ENCODE measurements at regions not wholly inside any gene's neighbourhood (a gene's known extent, or its start where the extent isn't known, plus 50 kb on each side); places are given as distances from the start of the nearest gene placed in this dataset.

GRCh38 chr15:93162560-93162959 is 73.5 kb upstream of the RGMA start:
- no peak overlapping the region for H3K4me2 ChIP-seq (ENCODE audit: insufficient read depth, low read length)
- TF ChIP-seq EZH2 (IDR thresholded peaks at IDR 0.05; ENCODE audit: borderline replicate concordance, low read depth, low read length), result no peak
- TF ChIP-seq ZNF589 (CRISPR knock-in tag; IDR thresholded peaks at IDR 0.05; ENCODE audit: low read depth), result no peak
- TF ChIP-seq ZKSCAN1 (IDR thresholded peaks at IDR 0.05; ENCODE audit: low read depth, low read length), result no peak
- TF ChIP-seq ZNF311 (CRISPR knock-in tag; IDR thresholded peaks at IDR 0.05), result no peak
- TF ChIP-seq ARID1B (IDR thresholded peaks at IDR 0.05), result no peak
- no peak for TF ChIP-seq KDM4B (IDR thresholded peaks at IDR 0.05; ENCODE audit: borderline replicate concordance in 2 of 2, low read depth in 1 of 2)
- TF ChIP-seq ZNF696 (CRISPR knock-in tag; conservative IDR thresholded peaks at IDR 0.05), result no peak
- no peak for TF ChIP-seq FOXM1 (IDR thresholded peaks at IDR 0.05; ENCODE audit: low read depth)
- no peak for TF ChIP-seq FOXM1 (CRISPR knock-in tag; IDR thresholded peaks at IDR 0.05; ENCODE audit: low read depth)
- no peak for TF ChIP-seq POLR2H (tag; IDR thresholded peaks at IDR 0.05; ENCODE audit: low read depth)
- TF ChIP-seq ZNF586 (CRISPR knock-in tag; conservative IDR thresholded peaks at IDR 0.05), result no peak
- no peak for TF ChIP-seq USF2 (CRISPR knock-in tag; IDR thresholded peaks at IDR 0.05)
- no peak for TF ChIP-seq CBFA2T2 (conservative IDR thresholded peaks at IDR 0.05)
- no peak for TF ChIP-seq ZEB2 (IDR thresholded peaks at IDR 0.05)
- TF ChIP-seq MED1 (CRISPR knock-in tag; IDR thresholded peaks at IDR 0.05; ENCODE audit: borderline replicate concordance), result no peak
- no peak for TF ChIP-seq SMAD4 (CRISPR knock-in tag; conservative IDR thresholded peaks at IDR 0.05)
- TF ChIP-seq, protein P1, sequence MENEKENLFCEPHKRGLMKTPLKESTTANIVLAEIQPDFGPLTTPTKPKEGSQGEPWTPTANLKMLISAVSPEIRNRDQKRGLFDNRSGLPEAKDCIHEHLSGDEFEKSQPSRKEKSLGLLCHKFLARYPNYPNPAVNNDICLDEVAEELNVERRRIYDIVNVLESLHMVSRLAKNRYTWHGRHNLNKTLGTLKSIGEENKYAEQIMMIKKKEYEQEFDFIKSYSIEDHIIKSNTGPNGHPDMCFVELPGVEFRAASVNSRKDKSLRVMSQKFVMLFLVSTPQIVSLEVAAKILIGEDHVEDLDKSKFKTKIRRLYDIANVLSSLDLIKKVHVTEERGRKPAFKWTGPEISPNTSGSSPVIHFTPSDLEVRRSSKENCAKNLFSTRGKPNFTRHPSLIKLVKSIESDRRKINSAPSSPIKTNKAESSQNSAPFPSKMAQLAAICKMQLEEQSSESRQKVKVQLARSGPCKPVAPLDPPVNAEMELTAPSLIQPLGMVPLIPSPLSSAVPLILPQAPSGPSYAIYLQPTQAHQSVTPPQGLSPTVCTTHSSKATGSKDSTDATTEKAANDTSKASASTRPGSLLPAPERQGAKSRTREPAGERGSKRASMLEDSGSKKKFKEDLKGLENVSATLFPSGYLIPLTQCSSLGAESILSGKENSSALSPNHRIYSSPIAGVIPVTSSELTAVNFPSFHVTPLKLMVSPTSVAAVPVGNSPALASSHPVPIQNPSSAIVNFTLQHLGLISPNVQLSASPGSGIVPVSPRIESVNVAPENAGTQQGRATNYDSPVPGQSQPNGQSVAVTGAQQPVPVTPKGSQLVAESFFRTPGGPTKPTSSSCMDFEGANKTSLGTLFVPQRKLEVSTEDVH (IDR thresholded peaks at IDR 0.05; ENCODE audit: low read depth, partially characterized antibody), result no peak
- no peak for TF ChIP-seq RBM39 (optimal IDR thresholded peaks at IDR 0.05; ENCODE audit: low read depth, low read length)
- no peak overlapping the region for H3K4me3 ChIP-seq
- ChIA-PET POLR2A (interaction anchor here (0.7 kb wide), 1 partner anchor 26 kb away, joined by 3 read pairs; no protein-coding TSS in a partner anchor), CTCF (ENCODE audit: low intra/inter-chr PET ratio) (no interaction called here)
- no peaks in the 10 kb centered on the region for H3K36me3 ChIP-seq (ENCODE audit: control insufficient read depth, insufficient read depth, low read length)
- no peak overlapping the region for H3K9ac ChIP-seq (ENCODE audit: insufficient read depth in 1 of 2, low read depth in 2 of 2, low read length in 2 of 2)
- peaks cover 11 to 54% of the 10 kb centered on the region in 2 experiments; a peak in 4 of 5 replicates for H3K27me3 ChIP-seq (ENCODE audit: control insufficient read depth in 2 of 2, insufficient read depth in 2 of 2, low read length in 2 of 2)
- in situ Hi-C loops (cut with MboI), result no loop called here
- no peaks in the 10 kb centered on the region for H4K20me1 ChIP-seq (replicated peaks; ENCODE audit: control insufficient read depth, insufficient read depth, low read length)
- H3K9me1 ChIP-seq (ENCODE audit: control insufficient read depth, insufficient read depth, low read length), result no peaks in the 10 kb centered on the region
- H3K9me3 ChIP-seq (replicated peaks; ENCODE audit: control insufficient read depth, insufficient read depth, low read depth, low read length), result no peaks in the 10 kb centered on the region
- H3K79me2 ChIP-seq (ENCODE audit: control insufficient read depth, insufficient read depth, low read length), result no peaks in the 10 kb centered on the region
- FAIRE-seq (no peak), ATAC-seq (no peak), DNase-seq (ENCODE audit: extremely low read depth in 1 of 4, low spot score in 3 of 4) (no peak)
- BruUV-seq (replicated peaks), result no TSS peak
- intact Hi-C loops (cut with micrococcal nuclease), result no loop called here
- no peak overlapping the region for H2AFZ ChIP-seq (ENCODE audit: low read depth, low read length)
- WGBS (ENCODE audit: insufficient coverage, low coverage, missing lambda C conversion rate), result 0% methylated on average over 5 of the region's 5 CpGs
- no peaks in the 10 kb centered on the region for H3K4me1 ChIP-seq (replicated peaks in 1 of 2; ENCODE audit: control insufficient read depth in 2 of 2, insufficient read depth in 2 of 2, low read length in 2 of 2)
- H3K27ac ChIP-seq (ENCODE audit: extremely low read depth, low read depth, low read length), result no peak overlapping the region

All from K562 (cell line).